Naive thymus-derived CD4-positive, alpha-beta T cell (primary cell): ENCODE measurements at regions not wholly inside any gene's neighbourhood (a gene's known extent, or its start where the extent isn't known, plus 50 kb on each side); places are given as distances from the start of the nearest gene placed in this dataset.
A peak's percentile ranks its signal among the peaks of the same experiment; 100 is the strongest.

ENCODE experiments used
- ATAC-seq: fragments of 150-1000 bp; cut with Tn5 transposase; 2 replicates; pipeline ENCODE4 v1.10.0; 2021; ENCODE audit warnings: mild to moderate bottlenecking, moderate library complexity
- CTCF ChIA-PET: fragments of 350-600 bp; sonication (Branson Sonifier 250); formaldehyde crosslinking; loops from one replicate; lab custom pipeline; 2021; ENCODE audit warnings: antibody characterized with exemption; lab: Charles Lee
- POLR2A ChIA-PET: fragments of 350-600 bp; sonication (Branson Sonifier 250); formaldehyde crosslinking; loops from one replicate; lab custom pipeline; 2021; ENCODE audit warnings: antibody characterized with exemption, inconsistent platforms; lab: Charles Lee
- DNase-seq, 9 donors: peaks; one replicate each; pipeline versions ENCODE4 v3.0.0 to v3.0.0-alpha.2; 2020 to 2022; ENCODE audit warnings: mixed read lengths in 1 of 9
- H3K27ac ChIP-seq: one replicate; pipeline ENCODE4 v1.7.0; 2013; ENCODE audit warnings: mild to moderate bottlenecking, low read depth, low read length, moderate library complexity
- H3K27me3 ChIP-seq, 2 donors: one replicate each; pipeline ENCODE4 v1.7.0; 2013; ENCODE audit warnings: low read length in 2 of 2, mild to moderate bottlenecking in 2 of 2, moderate library complexity in 2 of 2; ENCODE audit not compliant: control insufficient read depth in 2 of 2, insufficient read depth in 2 of 2
- H3K36me3 ChIP-seq, 3 experiments: 1 replicate in 2 of 3; 2 replicates in 1 of 3; pipeline ENCODE4 v1.7.0; 2013; ENCODE audit warnings: low read length in 3 of 3, mild to moderate bottlenecking in 3 of 3, moderate library complexity in 1 of 3; ENCODE audit not compliant: insufficient read depth in 3 of 3, control insufficient read depth in 2 of 3
- H3K4me1 ChIP-seq, 2 donors: one replicate each; pipeline ENCODE4 v1.7.0; 2013; ENCODE audit warnings: low read length in 2 of 2, mild to moderate bottlenecking in 2 of 2, moderate library complexity in 1 of 2; ENCODE audit not compliant: control insufficient read depth in 2 of 2, insufficient read depth in 2 of 2
- H3K4me3 ChIP-seq: 2 replicates; pipeline ENCODE4 v1.7.0; 2013; ENCODE audit warnings: mild to moderate bottlenecking, low read length
- H3K9me3 ChIP-seq, 3 experiments: 1 replicate in 2 of 3; 2 replicates in 1 of 3; pipeline ENCODE4 v1.7.0; 2013; ENCODE audit warnings: low read length in 3 of 3; ENCODE audit not compliant: control insufficient read depth in 2 of 3
- H3K27ac Mint-ChIP-seq, 9 donors: one replicate each; pipeline ENCODE4 v1.8.0; 2020 to 2022; ENCODE audit warnings: mixed read lengths in 9 of 9, mild to moderate bottlenecking in 8 of 9, moderate library complexity in 5 of 9, inconsistent platforms in 2 of 9
- H3K27me3 Mint-ChIP-seq, 5 donors: one replicate each; pipeline ENCODE4 v1.8.0; 2021 to 2022; ENCODE audit warnings: mixed read lengths in 5 of 5, mild to moderate bottlenecking in 1 of 5
- H3K36me3 Mint-ChIP-seq, 5 donors: one replicate each; pipeline ENCODE4 v1.8.0; 2020 to 2022; ENCODE audit warnings: mixed read lengths in 5 of 5, mild to moderate bottlenecking in 3 of 5, inconsistent platforms in 1 of 5
- H3K4me1 Mint-ChIP-seq, 7 donors: one replicate each; pipeline ENCODE4 v1.8.0; 2020 to 2022; ENCODE audit warnings: mixed read lengths in 7 of 7, mild to moderate bottlenecking in 3 of 7, inconsistent platforms in 1 of 7
- H3K4me3 Mint-ChIP-seq, 10 donors: one replicate each; pipeline ENCODE4 v1.8.0; 2020 to 2022; ENCODE audit warnings: mild to moderate bottlenecking in 10 of 10, mixed read lengths in 10 of 10, moderate library complexity in 6 of 10, inconsistent platforms in 2 of 10
- H3K9me3 Mint-ChIP-seq, 11 donors: one replicate each; pipeline ENCODE4 v1.8.0; 2020 to 2022; ENCODE audit warnings: mixed read lengths in 11 of 11, mild to moderate bottlenecking in 4 of 11, inconsistent platforms in 1 of 11, moderate library complexity in 1 of 11
- intact Hi-C, 2 donors: fragments of 100-400 bp; cut with micrococcal nuclease; formaldehyde crosslinking; loops; one replicate each; pipeline ENCODE4 v1.15.1; 2023

DNA sequence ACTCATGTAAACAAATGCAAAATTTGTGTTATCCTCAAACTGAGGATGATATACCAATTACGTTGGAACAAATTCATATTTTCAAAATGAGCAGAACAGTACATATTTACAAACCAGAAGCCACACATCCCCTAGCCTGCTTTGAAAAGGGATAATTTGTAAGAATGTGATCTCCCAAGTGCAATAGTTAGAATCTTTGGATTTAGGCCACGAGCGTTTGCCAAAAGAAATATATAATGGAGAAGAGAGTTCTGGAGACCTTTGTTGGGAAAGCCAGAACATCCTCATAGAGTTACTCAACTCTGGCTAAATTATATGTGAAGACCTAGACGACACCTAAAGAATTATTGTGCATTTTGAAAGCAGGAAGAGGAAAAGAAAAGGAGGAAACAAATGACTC is 449.3 kb downstream of the KCNJ2 start:
- Mint-ChIP-seq H3K4me1 (peaks cover 0 to 7% (median 0%) of the 10 kb centered on the region in 7 donors), H3K27me3 (peaks cover 0 to 4% (median 0%) of the 10 kb centered on the region in 5 donors), H3K27ac (no peak overlapping the region), H3K9me3 (peaks cover 0 to 10% (median 0%) of the 10 kb centered on the region in 11 donors), H3K4me3 (no peak overlapping the region), H3K36me3 (peaks cover 0 to 1% (median 0%) of the 10 kb centered on the region in 5 donors)
- DNase-seq: no peak
- H3K27ac ChIP-seq: no peak overlapping the region
- H3K27me3 ChIP-seq: no peaks in the 10 kb centered on the region
- POLR2A ChIA-PET: no interaction called here
- H3K4me1 ChIP-seq: no peaks in the 10 kb centered on the region
- H3K4me3 ChIP-seq: no peak overlapping the region
- intact Hi-C loops: no loop called here
- ATAC-seq: no peak
- CTCF ChIA-PET: no interaction called here
- H3K36me3 ChIP-seq: no peaks in the 10 kb centered on the region
- no peaks in the 10 kb centered on the region for H3K9me3 ChIP-seq

DNA sequence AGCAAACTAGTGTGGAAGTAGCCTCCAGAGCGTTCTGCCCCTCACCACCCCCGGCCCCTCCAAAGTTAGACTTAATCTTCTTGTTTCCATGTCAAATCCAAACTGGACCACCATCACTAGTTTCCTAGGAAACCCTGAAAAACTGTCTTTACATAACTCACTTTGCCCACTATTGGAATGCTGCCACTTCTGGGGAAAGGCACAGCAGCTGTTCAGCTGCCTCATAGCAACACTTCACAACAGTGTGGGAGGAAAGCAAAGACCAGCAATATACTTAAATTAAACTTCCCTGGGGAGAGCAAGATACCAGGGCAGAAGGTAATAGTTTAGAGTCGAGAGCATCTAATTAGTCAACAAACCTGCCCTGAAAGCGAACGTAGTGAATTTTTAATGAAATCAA is 452.2 kb downstream of the KCNJ2 start:
- intact Hi-C loops: no loop called here
- peaks cover 0 to 4% (median 0%) of the 10 kb centered on the region in 5 donors for H3K27me3 Mint-ChIP-seq
- Histone ChIP-seq H3K27ac (no peak overlapping the region), H3K36me3 (no peaks in the 10 kb centered on the region), H3K27me3 (no peaks in the 10 kb centered on the region), H3K4me3 (no peak overlapping the region), H3K4me1 (no peaks in the 10 kb centered on the region), H3K9me3 (no peaks in the 10 kb centered on the region)
- peaks cover 0 to 7% (median 2%) of the 10 kb centered on the region in 7 donors for H3K4me1 Mint-ChIP-seq
- no peak overlapping the region for H3K27ac Mint-ChIP-seq
- ChIA-PET CTCF (no interaction called here), POLR2A (no interaction called here)
- DNase-seq (no peak), ATAC-seq (no peak)
- peaks cover 0 to 1% (median 0%) of the 10 kb centered on the region in 5 donors for H3K36me3 Mint-ChIP-seq
- no peak overlapping the region for H3K4me3 Mint-ChIP-seq
- H3K9me3 Mint-ChIP-seq: peaks cover 0 to 10% (median 0%) of the 10 kb centered on the region in 11 donors

DNA sequence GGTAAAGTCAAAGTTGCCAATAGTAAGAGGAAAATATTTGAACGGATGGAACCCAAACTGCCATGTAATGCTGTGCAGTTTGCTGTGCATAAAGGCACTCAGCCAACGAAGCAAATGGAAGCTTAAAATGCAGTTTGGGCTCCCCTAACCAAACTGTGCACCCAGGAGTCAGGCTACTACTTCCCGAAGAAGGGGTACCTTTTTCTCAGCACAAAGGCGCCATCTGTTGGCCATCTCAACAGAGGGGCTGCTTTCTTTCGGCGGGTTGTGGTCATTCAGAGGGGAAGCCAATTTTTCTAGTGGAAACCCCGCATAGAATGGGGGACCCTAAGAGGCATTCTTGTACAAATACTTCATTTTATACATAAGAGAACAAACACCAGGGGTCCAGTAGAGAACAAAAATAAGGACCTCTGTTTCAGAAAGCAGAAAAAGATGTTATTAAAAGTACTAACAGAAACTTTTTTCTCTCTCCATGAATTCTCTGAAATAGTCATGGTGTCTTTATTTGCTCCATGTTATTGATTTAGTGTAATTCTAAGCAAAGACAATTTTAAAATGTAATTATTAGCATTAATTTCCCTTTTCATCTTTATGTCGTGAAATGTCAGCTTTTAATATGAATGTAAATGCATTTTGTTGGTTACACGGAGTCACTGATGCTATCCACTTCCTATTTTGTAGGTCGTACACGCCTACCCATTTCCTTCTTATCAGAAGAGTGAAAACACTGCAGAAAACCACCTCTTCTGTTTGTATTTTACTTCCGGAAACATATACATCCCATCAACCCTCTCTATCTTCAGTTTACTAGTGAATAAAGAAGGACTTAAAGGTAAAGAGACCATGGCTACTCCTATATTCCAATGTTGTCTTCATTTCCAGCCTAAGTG is 453.3 kb downstream of the KCNJ2 start:
- intact Hi-C loops: no loop called here
- Histone ChIP-seq H3K4me3 (no peak overlapping the region), H3K4me1 (no peaks in the 10 kb centered on the region), H3K27ac (no peak overlapping the region), H3K9me3 (no peaks in the 10 kb centered on the region), H3K36me3 (no peaks in the 10 kb centered on the region), H3K27me3 (no peaks in the 10 kb centered on the region)
- H3K4me3 Mint-ChIP-seq: peak overlapping the region in 4 of 10 donors; percentile 2 to 43 (median 28)
- peaks cover 0 to under 1% (median 0%) of the 10 kb centered on the region in 5 donors for H3K27me3 Mint-ChIP-seq
- peaks cover 0 to 7% (median 2%) of the 10 kb centered on the region in 7 donors for H3K4me1 Mint-ChIP-seq
- no peak overlapping the region for H3K27ac Mint-ChIP-seq
- CTCF ChIA-PET: no interaction called here
- peaks cover 0 to 1% (median 0%) of the 10 kb centered on the region in 5 donors for H3K36me3 Mint-ChIP-seq
- POLR2A ChIA-PET: no interaction called here
- DNase-seq (peak in 1 of 9 donors; percentile 9), ATAC-seq (peak; percentile 54)
- H3K9me3 Mint-ChIP-seq: peaks cover 0 to 7% (median 0%) of the 10 kb centered on the region in 11 donors

DNA sequence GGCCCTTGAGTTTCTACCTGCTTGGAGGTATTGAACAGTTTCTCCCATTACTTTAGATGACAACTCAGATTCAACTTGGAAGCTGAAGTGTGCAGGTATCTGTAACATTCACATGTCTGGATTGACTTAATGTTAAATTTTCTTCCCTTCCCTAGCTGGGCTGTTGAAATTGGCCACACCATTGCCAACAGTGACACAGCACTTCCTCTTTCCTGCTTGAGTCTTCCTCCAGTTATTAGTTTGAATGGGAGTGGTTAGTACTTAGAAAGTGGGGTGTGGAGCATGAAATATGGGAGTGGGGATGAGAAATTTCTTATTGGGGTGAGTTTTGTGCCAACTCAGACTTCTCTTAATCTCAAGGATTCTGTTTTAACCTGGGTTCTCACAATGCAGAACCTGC is 454.9 kb downstream of the KCNJ2 start:
- H3K27ac ChIP-seq: no peak overlapping the region
- ATAC-seq: no peak
- CTCF ChIA-PET: no interaction called here

DNA sequence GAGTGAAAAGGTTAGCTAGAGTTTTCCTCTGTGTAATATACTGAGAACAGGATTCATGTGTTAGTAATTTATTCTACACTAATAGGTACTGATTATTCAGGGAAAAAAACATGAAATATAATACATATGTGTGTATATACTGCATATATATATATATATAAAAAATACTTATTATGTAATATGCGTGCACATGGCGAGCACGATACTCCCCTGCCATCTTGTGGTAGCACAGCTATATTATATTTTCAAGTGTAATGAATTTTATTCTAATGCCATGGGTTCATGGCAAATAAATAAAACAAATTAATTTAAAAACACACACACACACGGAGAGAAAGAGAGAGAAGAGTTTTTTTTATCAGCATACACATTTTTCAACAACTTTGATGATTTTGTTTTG is 460.6 kb downstream of the KCNJ2 start:
- Mint-ChIP-seq H3K4me3 (no peak overlapping the region), H3K9me3 (no peaks in the 10 kb centered on the region), H3K27ac (no peak overlapping the region), H3K36me3 (no peaks in the 10 kb centered on the region), H3K4me1 (no peaks in the 10 kb centered on the region), H3K27me3 (peaks cover 0 to 6% (median 2%) of the 10 kb centered on the region in 5 donors)
- ChIA-PET CTCF (interaction anchor here (0.6 to 1.0 kb wide), 2 partner anchors 92 to 1061 kb away, joined by 3 read pairs; no protein-coding TSS in a partner anchor), POLR2A (no interaction called here)
- intact Hi-C loops: no loop called here
- H3K4me1 ChIP-seq: no peaks in the 10 kb centered on the region
- H3K4me3 ChIP-seq: no peak overlapping the region
- H3K27me3 ChIP-seq: no peaks in the 10 kb centered on the region
- ATAC-seq (no peak), DNase-seq (no peak)
- H3K36me3 ChIP-seq: no peaks in the 10 kb centered on the region
- no peaks in the 10 kb centered on the region for H3K9me3 ChIP-seq
- H3K27ac ChIP-seq: no peak overlapping the region

More for the DNA sequence above, 454.9 kb downstream of the KCNJ2 start:
- Histone ChIP-seq H3K9me3 (no peaks in the 10 kb centered on the region), H3K4me3 (no peak overlapping the region), H3K36me3 (no peaks in the 10 kb centered on the region), H3K4me1 (no peaks in the 10 kb centered on the region), H3K27me3 (no peaks in the 10 kb centered on the region)
- H3K4me1 Mint-ChIP-seq: peaks cover 0 to 7% (median 2%) of the 10 kb centered on the region in 7 donors
- H3K27ac Mint-ChIP-seq: no peak overlapping the region
- no peak for DNase-seq
- POLR2A ChIA-PET: no interaction called here
- no peaks in the 10 kb centered on the region for H3K27me3 Mint-ChIP-seq
- intact Hi-C loops: no loop called here
- H3K4me3 Mint-ChIP-seq: no peak overlapping the region
- H3K36me3 Mint-ChIP-seq: peaks cover 0 to 1% (median 0%) of the 10 kb centered on the region in 5 donors
- H3K9me3 Mint-ChIP-seq: peaks cover 0 to 3% (median 0%) of the 10 kb centered on the region in 11 donors

DNA sequence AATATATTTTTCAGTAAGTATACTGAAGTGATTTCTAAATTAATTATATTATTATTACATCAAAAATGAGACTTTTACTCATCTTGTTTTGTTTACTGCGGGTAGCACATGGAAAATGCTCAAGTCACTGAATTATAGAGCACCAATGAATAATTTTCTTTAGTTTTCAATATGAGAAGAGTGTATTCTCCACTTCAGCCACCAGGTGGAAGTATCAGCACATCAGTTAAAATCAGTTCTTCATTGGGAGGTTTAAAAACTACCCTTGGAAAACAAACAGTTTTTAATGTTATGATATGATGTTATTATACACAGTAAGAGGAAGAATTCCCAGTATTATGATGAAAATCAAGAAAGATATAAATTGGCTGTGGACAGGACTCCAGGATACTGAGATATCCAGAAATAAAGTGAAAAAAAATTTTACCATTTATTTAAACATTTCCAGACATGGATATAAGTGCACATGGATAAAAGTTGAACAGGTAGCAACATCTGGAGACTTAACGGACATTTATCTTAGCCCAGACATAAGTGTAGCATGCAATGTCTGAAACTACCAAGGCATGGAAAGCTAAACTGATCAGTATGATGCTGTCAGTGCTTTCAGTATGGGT is 467.3 kb downstream of the KCNJ2 start:
- no peak for ATAC-seq
- intact Hi-C loops: loop anchor here in 1 of 2 donors (5.0 kb wide), 1 partner anchor 1481 kb away; no protein-coding TSS in a partner anchor
- peak in 3 of 9 donors; percentile 1 to 7 (median 5) for DNase-seq
- no peaks in the 10 kb centered on the region for H3K4me1 Mint-ChIP-seq
- H3K9me3 Mint-ChIP-seq: no peaks in the 10 kb centered on the region
- peaks cover 0 to 4% (median 0%) of the 10 kb centered on the region in 5 donors for H3K27me3 Mint-ChIP-seq
- CTCF ChIA-PET: no interaction called here
- no peak overlapping the region for H3K4me3 Mint-ChIP-seq
- POLR2A ChIA-PET: no interaction called here
- no peaks in the 10 kb centered on the region for H3K9me3 ChIP-seq
- H3K36me3 Mint-ChIP-seq: no peaks in the 10 kb centered on the region
- no peak overlapping the region for H3K27ac Mint-ChIP-seq
- no peaks in the 10 kb centered on the region for H3K36me3 ChIP-seq
- H3K27me3 ChIP-seq: no peaks in the 10 kb centered on the region
- H3K4me3 ChIP-seq: no peak overlapping the region
- no peak overlapping the region for H3K27ac ChIP-seq
- no peaks in the 10 kb centered on the region for H3K4me1 ChIP-seq
